ENCODE measurements at regions not wholly inside any gene's neighbourhood (a gene's known extent, or its start where the extent isn't known, plus 50 kb on each side); places are given as distances from the start of the nearest gene placed in this dataset.

DNA sequence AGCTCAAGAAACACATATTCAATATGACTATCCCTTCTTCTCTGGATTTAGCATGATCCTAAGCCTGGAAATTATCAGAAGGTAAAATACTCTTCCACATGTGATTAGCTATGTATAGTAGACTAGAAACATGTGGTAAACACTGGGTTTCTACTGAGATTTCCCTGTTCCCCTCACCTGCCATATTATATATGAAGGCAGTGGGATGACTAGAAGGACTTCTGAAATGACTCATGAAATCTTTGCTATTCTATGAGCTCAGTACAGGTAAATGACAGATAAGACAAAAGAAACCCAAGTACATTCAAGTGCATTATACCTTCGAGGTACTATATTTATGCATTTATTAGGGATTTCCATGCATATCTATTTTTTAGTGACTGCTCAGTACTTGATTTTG lies 152.9 kb downstream of the DNAJB9 start:
- TF ChIP-seq ZNF565 (CRISPR knock-in tag; conservative IDR thresholded peaks at IDR 0.05; ENCODE audit: low read depth): no peak
- TF ChIP-seq, protein P1, sequence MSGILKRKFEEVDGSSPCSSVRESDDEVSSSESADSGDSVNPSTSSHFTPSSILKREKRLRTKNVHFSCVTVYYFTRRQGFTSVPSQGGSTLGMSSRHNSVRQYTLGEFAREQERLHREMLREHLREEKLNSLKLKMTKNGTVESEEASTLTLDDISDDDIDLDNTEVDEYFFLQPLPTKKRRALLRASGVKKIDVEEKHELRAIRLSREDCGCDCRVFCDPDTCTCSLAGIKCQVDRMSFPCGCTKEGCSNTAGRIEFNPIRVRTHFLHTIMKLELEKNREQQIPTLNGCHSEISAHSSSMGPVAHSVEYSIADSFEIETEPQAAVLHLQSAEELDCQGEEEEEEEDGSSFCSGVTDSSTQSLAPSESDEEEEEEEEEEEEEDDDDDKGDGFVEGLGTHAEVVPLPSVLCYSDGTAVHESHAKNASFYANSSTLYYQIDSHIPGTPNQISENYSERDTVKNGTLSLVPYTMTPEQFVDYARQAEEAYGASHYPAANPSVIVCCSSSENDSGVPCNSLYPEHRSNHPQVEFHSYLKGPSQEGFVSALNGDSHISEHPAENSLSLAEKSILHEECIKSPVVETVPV (CRISPR knock-in tag; IDR thresholded peaks at IDR 0.05): no peak
- TF ChIP-seq SNAI2 (CRISPR knock-in tag; IDR thresholded peaks at IDR 0.05): no peak
- TF ChIP-seq, protein P2, sequence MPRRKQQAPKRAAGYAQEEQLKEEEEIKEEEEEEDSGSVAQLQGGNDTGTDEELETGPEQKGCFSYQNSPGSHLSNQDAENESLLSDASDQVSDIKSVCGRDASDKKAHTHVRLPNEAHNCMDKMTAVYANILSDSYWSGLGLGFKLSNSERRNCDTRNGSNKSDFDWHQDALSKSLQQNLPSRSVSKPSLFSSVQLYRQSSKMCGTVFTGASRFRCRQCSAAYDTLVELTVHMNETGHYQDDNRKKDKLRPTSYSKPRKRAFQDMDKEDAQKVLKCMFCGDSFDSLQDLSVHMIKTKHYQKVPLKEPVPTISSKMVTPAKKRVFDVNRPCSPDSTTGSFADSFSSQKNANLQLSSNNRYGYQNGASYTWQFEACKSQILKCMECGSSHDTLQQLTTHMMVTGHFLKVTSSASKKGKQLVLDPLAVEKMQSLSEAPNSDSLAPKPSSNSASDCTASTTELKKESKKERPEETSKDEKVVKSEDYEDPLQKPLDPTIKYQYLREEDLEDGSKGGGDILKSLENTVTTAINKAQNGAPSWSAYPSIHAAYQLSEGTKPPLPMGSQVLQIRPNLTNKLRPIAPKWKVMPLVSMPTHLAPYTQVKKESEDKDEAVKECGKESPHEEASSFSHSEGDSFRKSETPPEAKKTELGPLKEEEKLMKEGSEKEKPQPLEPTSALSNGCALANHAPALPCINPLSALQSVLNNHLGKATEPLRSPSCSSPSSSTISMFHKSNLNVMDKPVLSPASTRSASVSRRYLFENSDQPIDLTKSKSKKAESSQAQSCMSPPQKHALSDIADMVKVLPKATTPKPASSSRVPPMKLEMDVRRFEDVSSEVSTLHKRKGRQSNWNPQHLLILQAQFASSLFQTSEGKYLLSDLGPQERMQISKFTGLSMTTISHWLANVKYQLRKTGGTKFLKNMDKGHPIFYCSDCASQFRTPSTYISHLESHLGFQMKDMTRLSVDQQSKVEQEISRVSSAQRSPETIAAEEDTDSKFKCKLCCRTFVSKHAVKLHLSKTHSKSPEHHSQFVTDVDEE (CRISPR knock-in tag; IDR thresholded peaks at IDR 0.05): no peak
- no peak for TF ChIP-seq ZNF70 (CRISPR knock-in tag; IDR thresholded peaks at IDR 0.05)
- TF ChIP-seq ZC3H10 (CRISPR knock-in tag; IDR thresholded peaks at IDR 0.05): no peak
- TF ChIP-seq TOX (CRISPR knock-in tag; IDR thresholded peaks at IDR 0.05; ENCODE audit: borderline replicate concordance): no peak
- ATAC-seq: no peak

DNA sequence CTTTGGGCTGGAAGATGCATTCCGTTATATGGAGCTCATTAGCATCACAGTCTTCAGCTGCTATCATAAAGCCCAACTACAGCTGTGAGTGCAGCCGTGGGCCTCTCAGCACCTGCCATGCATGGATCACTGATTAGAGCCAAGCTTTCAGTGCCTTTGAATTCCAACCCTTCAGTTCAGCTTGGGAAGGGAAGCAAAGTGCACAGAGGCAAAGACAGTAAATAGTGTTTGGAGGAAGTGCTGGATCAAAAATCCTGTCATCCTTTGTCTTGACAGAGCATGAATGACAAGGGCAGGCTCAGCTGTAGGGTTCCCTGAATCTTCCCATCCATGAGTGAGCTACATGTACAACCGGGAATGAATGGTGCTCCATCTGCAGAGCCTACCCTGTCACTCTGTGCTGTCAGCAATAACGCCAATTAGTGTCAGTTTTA lies 153.7 kb downstream of the DNAJB9 start:
- no peak for TF ChIP-seq ZC3H10 (CRISPR knock-in tag; IDR thresholded peaks at IDR 0.05)
- TF ChIP-seq, protein P2 (CRISPR knock-in tag; IDR thresholded peaks at IDR 0.05): peak; percentile 29; the same call in 1 of the 2 replicates
- ATAC-seq: no peak

DNA sequence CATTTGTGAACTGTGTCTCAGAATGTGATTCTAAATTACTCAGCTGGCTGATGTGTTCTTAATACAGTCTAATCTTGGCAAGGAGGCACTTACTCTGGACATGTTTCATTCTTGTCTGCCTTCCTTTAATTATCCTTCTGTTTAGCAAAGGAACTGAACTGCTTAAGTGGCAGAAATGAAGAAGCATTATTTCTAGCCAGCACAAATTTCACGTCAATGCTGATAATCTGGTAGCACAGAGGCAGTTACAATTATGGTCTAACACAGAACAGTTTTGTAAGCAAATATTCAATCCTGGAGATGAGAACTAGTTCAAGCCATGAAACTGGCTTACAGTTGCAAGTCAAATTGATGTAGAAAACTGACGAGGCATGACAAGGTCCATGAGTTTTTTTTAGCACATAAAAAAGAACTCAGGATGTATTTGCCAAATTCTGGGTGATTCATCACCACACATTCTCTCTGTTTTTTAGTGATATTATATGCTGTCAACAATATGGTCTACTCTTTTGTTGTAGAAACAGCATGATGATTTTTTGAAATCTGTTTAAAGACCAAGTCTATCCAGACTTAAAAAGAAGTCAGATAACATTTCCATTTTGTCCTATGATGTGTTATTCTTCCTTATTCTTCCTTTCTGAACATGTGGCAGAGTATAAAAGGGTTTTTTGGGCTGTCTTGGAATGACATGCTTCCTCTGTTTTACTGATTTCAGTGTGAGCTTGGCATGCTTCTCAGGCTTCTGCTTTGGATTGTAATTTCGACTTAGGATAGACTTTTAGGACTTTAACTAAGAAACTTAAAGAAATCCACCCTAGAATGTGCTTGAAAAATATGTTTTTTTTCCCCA lies 154.8 kb downstream of the DNAJB9 start:
- TF ChIP-seq ARNTL (CRISPR knock-in tag; IDR thresholded peaks at IDR 0.05; ENCODE audit: borderline replicate concordance, low read depth): no peak
- no peak for ATAC-seq

DNA sequence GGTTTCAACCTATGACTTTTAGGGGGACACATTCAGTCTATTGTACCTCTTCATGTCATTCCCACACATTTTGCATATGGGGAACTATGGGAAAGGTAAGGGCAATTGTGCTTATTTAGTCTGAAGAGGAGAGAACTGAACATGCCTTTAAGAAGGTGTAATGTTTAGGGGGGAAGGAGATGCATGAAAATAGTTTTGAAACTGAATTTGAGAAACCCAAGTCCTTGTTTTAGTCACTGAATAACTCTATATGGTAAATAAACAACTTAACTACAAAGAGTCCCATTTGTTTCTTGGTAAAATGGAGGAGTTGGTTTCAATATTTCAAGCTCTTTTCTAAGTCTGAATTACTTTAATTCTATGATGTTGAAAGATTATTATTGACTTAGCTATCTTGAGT lies 166.1 kb downstream of the DNAJB9 start:
- TF ChIP-seq, protein P2 (CRISPR knock-in tag; IDR thresholded peaks at IDR 0.05): no peak
- no peak for ATAC-seq

DNA sequence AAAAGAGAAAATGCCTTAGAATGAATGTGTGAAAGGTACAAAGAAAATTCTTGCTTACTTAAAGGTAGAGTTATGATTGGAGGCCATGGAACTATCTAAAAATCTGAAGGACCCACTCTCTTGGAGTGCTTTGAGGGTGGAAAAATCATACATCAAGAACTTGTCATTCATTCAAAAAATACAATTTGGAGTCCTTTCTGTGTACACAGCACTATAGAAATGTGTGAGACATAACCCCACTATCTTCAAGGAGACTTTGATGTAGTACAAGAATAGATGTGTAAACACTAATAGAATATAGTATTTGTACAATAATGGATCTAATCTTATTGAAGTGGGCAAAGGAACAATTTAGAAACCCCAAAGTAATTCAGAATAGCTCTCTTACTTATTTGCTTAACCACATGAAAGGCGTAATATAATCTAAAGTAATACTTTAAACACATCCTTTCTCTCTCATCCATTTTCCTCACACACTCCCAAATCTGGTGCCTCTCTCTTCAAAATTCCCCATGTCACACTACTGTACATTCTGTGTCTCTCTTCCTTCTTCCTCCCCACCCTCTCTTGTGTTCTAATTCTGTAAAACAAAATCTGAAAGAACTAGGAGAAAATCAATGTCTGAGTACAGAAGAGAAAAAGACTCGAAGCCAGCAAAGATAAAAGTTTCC lies 166.7 kb downstream of the DNAJB9 start:
- no peak for ATAC-seq
- TF ChIP-seq CSDC2 (CRISPR knock-in tag; IDR thresholded peaks at IDR 0.05): no peak
- TF ChIP-seq, protein P3, sequence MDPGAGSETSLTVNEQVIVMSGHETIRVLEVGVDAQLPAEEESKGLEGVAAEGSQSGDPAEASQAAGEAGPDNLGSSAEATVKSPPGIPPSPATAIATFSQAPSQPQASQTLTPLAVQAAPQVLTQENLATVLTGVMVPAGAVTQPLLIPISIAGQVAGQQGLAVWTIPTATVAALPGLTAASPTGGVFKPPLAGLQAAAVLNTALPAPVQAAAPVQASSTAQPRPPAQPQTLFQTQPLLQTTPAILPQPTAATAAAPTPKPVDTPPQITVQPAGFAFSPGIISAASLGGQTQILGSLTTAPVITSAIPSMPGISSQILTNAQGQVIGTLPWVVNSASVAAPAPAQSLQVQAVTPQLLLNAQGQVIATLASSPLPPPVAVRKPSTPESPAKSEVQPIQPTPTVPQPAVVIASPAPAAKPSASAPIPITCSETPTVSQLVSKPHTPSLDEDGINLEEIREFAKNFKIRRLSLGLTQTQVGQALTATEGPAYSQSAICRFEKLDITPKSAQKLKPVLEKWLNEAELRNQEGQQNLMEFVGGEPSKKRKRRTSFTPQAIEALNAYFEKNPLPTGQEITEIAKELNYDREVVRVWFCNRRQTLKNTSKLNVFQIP (CRISPR knock-in tag; IDR thresholded peaks at IDR 0.05; ENCODE audit: borderline replicate concordance, low read depth): no peak
- TF ChIP-seq ZNF70 (CRISPR knock-in tag; IDR thresholded peaks at IDR 0.05): no peak
- TF ChIP-seq ZFP3 (CRISPR knock-in tag; IDR thresholded peaks at IDR 0.05): no peak
- no peak for TF ChIP-seq SNAI2 (CRISPR knock-in tag; IDR thresholded peaks at IDR 0.05)
- TF ChIP-seq, protein P2 (CRISPR knock-in tag; IDR thresholded peaks at IDR 0.05): no peak

All from SK-N-SH treated with all-trans-retinoic acid at 6 μM for 48 hours (cell line).